ENCODE measurements at regions not wholly inside any gene's neighbourhood (a gene's known extent, or its start where the extent isn't known, plus 50 kb on each side); places are given as distances from the start of the nearest gene placed in this dataset.

- TF ChIP-seq CTCF (conservative IDR thresholded peaks at IDR 0.05 in 1 of 2, IDR thresholded peaks at IDR 0.05 in 1 of 2; ENCODE audit: extremely low read depth in 1 of 2, insufficient read depth in 1 of 2, low read depth in 1 of 2, low read length in 2 of 2), result no peak
- TF ChIP-seq EZH2 (IDR thresholded peaks at IDR 0.05; ENCODE audit: borderline replicate concordance, low read length), result no peak
These were observed 70.8 kb downstream of the SYNE3 start for GRCh38 chr14:95445676-95446075.
